NCI-H446 (cell line): ENCODE measurements at regions not wholly inside any gene's neighbourhood (a gene's known extent, or its start where the extent isn't known, plus 50 kb on each side); places are given as distances from the start of the nearest gene placed in this dataset.
A peak's percentile ranks its signal among the peaks of the same experiment; 100 is the strongest.

ENCODE experiments used
- DNase-seq, 2 experiments: peaks; one replicate each; lab custom pipeline; 2025; lab: John Stamatoyannopoulos, UW

- no peak for DNase-seq
Observed at GRCh38 chr18:38035193-38035592, 469.6 kb upstream of the CELF4 start.

GRCh38 chr18:38033282-38033681 lies 467.7 kb upstream of the CELF4 start:
- no peak for DNase-seq

GRCh38 chr18:38032516-38032915 lies 466.9 kb upstream of the CELF4 start:
- no peak for DNase-seq

- no peak for DNase-seq
Observed at GRCh38 chr18:38028946-38029345, 463.3 kb upstream of the CELF4 start.

GRCh38 chr18:38025433-38026038 lies 459.9 kb upstream of the CELF4 start:
- no peak for DNase-seq

GRCh38 chr18:38023871-38024270 lies 458.3 kb upstream of the CELF4 start:
- no peak for DNase-seq

- no peak for DNase-seq
Observed at GRCh38 chr18:38022234-38022633, 456.6 kb upstream of the CELF4 start.

- DNase-seq: peak in 1 of 2 experiments; percentile 14
Observed at GRCh38 chr18:38019292-38019691, 453.7 kb upstream of the CELF4 start.

- no peak for DNase-seq
Observed at GRCh38 chr18:38010971-38011857, 445.6 kb upstream of the CELF4 start.

- no peak for DNase-seq
Observed at GRCh38 chr18:38010037-38010436, 444.4 kb upstream of the CELF4 start.

GRCh38 chr18:38009320-38009719 lies 443.7 kb upstream of the CELF4 start:
- no peak for DNase-seq

GRCh38 chr18:38007676-38008330 lies 442.2 kb upstream of the CELF4 start:
- DNase-seq: no peak

GRCh38 chr18:38007026-38007425 lies 441.4 kb upstream of the CELF4 start:
- no peak for DNase-seq

- DNase-seq: peak; percentile 6 to 7
Observed at GRCh38 chr18:38006541-38006940, 440.9 kb upstream of the CELF4 start.

- no peak for DNase-seq
Observed at GRCh38 chr18:37997695-37998094, 432.1 kb upstream of the CELF4 start.

- no peak for DNase-seq
Observed at GRCh38 chr18:37987901-37988300, 422.3 kb upstream of the CELF4 start.

- no peak for DNase-seq
Observed at GRCh38 chr18:37986665-37987064, 421.1 kb upstream of the CELF4 start.

GRCh38 chr18:37985126-37985525 lies 419.5 kb upstream of the CELF4 start:
- no peak for DNase-seq

- DNase-seq: no peak
Observed at GRCh38 chr18:37980556-37980955, 415.0 kb upstream of the CELF4 start.

GRCh38 chr18:37975446-37975845 lies 409.8 kb upstream of the CELF4 start:
- no peak for DNase-seq

- DNase-seq: no peak
Observed at GRCh38 chr18:37967261-37967660, 401.7 kb upstream of the CELF4 start.

- no peak for DNase-seq
Observed at GRCh38 chr18:37965572-37965970, 400.0 kb upstream of the CELF4 start.
